ENCODE measurements at regions not wholly inside any gene's neighbourhood (a gene's known extent, or its start where the extent isn't known, plus 50 kb on each side); places are given as distances from the start of the nearest gene placed in this dataset.

DNA sequence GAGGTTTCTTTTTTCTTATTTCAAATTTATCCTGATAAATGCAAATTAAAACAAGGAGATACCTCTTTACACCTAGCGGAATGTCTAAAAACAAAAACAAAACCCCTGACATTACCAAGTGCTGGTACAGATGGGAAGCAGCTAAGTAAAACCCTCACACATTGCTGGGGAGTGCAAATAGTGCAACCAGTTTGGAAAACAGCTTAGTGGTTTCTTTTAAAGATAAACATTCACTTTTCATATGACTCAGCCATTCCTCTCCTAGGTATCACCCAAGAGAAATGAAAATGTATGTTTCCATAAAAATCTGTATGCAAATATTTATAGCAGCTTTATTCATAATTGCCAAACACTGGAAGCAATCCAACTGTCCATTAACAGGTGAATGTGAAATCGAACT, 84.1 kb upstream of the HELT start:
- Histone ChIP-seq H3K4me3 (no peak overlapping the region), H3K27me3 (peaks cover 0 to 6% (median 0%) of the 10 kb centered on the region in 3 donors), H3K4me1 (peaks cover 0 to 2% (median 0%) of the 10 kb centered on the region in 4 donors), H3K36me3 (no peaks in the 10 kb centered on the region), H3K27ac (no peak overlapping the region), H3K9me3 (no peaks in the 10 kb centered on the region)
- TF ChIP-seq EP300 (IDR thresholded peaks at IDR 0.05) (no peak), POLR2AphosphoS5 (IDR thresholded peaks at IDR 0.05) (no peak), POLR2A (IDR thresholded peaks at IDR 0.05) (no peak)
- TF ChIP-seq, protein P1, sequence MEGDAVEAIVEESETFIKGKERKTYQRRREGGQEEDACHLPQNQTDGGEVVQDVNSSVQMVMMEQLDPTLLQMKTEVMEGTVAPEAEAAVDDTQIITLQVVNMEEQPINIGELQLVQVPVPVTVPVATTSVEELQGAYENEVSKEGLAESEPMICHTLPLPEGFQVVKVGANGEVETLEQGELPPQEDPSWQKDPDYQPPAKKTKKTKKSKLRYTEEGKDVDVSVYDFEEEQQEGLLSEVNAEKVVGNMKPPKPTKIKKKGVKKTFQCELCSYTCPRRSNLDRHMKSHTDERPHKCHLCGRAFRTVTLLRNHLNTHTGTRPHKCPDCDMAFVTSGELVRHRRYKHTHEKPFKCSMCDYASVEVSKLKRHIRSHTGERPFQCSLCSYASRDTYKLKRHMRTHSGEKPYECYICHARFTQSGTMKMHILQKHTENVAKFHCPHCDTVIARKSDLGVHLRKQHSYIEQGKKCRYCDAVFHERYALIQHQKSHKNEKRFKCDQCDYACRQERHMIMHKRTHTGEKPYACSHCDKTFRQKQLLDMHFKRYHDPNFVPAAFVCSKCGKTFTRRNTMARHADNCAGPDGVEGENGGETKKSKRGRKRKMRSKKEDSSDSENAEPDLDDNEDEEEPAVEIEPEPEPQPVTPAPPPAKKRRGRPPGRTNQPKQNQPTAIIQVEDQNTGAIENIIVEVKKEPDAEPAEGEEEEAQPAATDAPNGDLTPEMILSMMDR (IDR thresholded peaks at IDR 0.05) = no peak
- DNase-seq = no peak
- WGBS, 2 donors = 62 to 83% methylated on average over 2 of the region's 2 CpGs
- intact Hi-C loops (cut with DNase I) = no loop called here

DNA sequence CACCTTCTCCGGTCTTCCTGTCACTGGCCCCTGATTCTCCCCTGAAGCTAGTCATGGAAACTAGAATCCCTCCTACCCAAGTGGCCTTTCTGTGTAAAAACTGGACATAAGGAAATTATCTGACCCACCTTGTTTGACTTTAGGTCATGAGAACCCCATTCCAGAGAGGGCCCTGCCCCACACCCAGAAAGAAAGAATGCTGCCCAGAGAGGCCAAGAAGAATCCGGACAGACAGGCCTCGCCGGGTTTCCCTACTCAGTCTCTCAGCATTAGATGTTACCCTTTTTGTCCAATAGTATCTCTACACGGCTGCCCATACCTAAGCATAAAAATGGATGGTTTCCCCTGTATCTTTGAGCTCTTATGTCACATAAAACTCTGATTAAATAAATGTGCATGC, 83.3 kb upstream of the HELT start:
- Histone ChIP-seq H3K9me3 (no peaks in the 10 kb centered on the region), H3K4me3 (no peak overlapping the region), H3K27me3 (peaks cover 0 to 6% (median 0%) of the 10 kb centered on the region in 3 donors), H3K36me3 (no peaks in the 10 kb centered on the region), H3K4me1 (peaks cover 0 to 2% (median 0%) of the 10 kb centered on the region in 4 donors), H3K27ac (no peak overlapping the region)
- intact Hi-C loops (cut with DNase I) = no loop called here
- WGBS, 2 donors = 93 to 94% methylated on average over 5 of the region's 5 CpGs
- no peak for DNase-seq
- TF ChIP-seq EP300 (IDR thresholded peaks at IDR 0.05) (no peak), POLR2A (IDR thresholded peaks at IDR 0.05) (no peak), POLR2AphosphoS5 (IDR thresholded peaks at IDR 0.05) (no peak)
- TF ChIP-seq, protein P1 (IDR thresholded peaks at IDR 0.05) = no peak

DNA sequence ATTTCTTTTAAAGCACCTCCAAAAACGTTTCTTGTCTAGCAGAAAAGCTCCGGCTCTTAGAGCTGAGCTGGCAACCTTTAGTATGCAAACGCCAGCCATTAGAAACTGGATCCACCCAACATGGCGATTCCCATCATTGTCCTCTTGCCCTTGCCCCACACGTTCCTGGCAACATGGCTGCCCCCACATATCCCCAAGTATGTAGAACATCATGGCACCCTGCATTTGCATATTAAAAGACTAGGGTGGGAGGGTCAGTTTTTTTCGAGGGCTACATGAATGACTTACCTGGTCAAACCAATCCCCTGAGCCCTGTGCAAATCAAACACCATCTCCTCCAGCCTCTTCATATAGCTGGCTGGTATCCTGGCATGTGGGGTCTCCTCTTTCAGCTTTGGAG, 82.2 kb upstream of the HELT start:
- H3K27me3 ChIP-seq = peaks cover 0 to 6% (median 0%) of the 10 kb centered on the region in 3 donors
- no peak overlapping the region for H3K4me3 ChIP-seq
- no peaks in the 10 kb centered on the region for H3K36me3 ChIP-seq
- intact Hi-C loops (cut with DNase I) = no loop called here
- TF ChIP-seq POLR2A (IDR thresholded peaks at IDR 0.05) = no peak
- TF ChIP-seq POLR2AphosphoS5 (IDR thresholded peaks at IDR 0.05) = no peak
- no peak for TF ChIP-seq EP300 (IDR thresholded peaks at IDR 0.05)
- TF ChIP-seq, protein P1 (IDR thresholded peaks at IDR 0.05) = no peak
- H3K9me3 ChIP-seq = no peaks in the 10 kb centered on the region
- no peak for DNase-seq
- 77 to 79% methylated on average over 6 of the region's 6 CpGs for WGBS, 2 donors
- peaks cover 0 to 2% (median 0%) of the 10 kb centered on the region in 4 donors for H3K4me1 ChIP-seq
- H3K27ac ChIP-seq = no peak overlapping the region

DNA sequence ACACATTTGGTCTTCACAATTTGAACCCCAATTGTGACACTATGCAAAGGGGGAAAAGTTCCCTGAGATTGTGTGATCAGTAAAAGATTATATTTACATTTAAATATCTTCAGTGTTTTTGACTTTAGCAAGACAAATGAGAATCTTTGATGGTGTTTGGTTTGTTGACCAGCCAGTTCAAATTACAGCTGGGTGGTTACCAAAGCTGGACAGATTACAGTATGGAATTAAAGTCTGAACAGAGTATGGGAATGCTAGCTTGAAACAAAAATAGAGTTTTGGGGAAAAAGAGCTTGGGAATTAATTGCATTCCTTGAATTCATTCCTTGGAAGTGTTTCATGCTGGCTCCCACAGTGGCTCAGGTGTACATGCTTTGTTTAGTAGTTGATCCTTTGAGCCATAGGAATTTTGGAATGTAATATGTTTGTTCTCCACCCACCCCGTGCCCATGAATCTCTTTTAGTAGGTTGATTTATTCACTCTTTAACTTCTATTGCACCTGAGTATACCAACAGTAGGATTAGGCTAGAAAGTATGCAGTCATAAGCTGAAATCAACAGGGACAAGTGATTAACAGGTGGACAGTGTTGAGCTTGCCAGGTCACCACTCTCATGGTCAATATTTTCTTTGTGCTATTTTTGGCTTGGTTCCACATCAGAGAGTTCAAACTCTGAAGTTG, 81.1 kb upstream of the HELT start:
- no peak overlapping the region for H3K27ac ChIP-seq
- 12 to 61% methylated on average over 1 of the region's 1 CpG for WGBS, 2 donors
- no peaks in the 10 kb centered on the region for H3K36me3 ChIP-seq
- no peak for TF ChIP-seq POLR2AphosphoS5 (IDR thresholded peaks at IDR 0.05)
- no peak for TF ChIP-seq EP300 (IDR thresholded peaks at IDR 0.05)
- TF ChIP-seq, protein P1 (IDR thresholded peaks at IDR 0.05) = no peak
- TF ChIP-seq POLR2A (IDR thresholded peaks at IDR 0.05) = no peak
- intact Hi-C loops (cut with DNase I) = no loop called here
- H3K9me3 ChIP-seq = no peaks in the 10 kb centered on the region
- H3K4me1 ChIP-seq = peaks cover 0 to 2% (median 0%) of the 10 kb centered on the region in 4 donors
- no peak for DNase-seq
- H3K4me3 ChIP-seq = no peak overlapping the region
- peaks cover 0 to 6% (median 0%) of the 10 kb centered on the region in 3 donors for H3K27me3 ChIP-seq
